BJ (cell line): ENCODE measurements at regions not wholly inside any gene's neighbourhood (a gene's known extent, or its start where the extent isn't known, plus 50 kb on each side); places are given as distances from the start of the nearest gene placed in this dataset.
A peak's percentile ranks its signal among the peaks of the same experiment; 100 is the strongest.

Experiments
- CTCF ChIA-PET: fragments of 350-600 bp; formaldehyde crosslinking; extraction: SDS; loops from one replicate; lab custom pipeline; 2021; ENCODE audit warnings: antibody characterized with exemption, inconsistent platforms; lab: Yijun Ruan, JAX
- POLR2A ChIA-PET: fragments of 300-600 bp; sonication (Branson Sonifier 250); formaldehyde crosslinking; extraction: SDS; loops from one replicate; lab custom pipeline; 2021; ENCODE audit warnings: antibody characterized with exemption; lab: Charles Lee
- DNase-seq: peaks from one replicate; pipeline ENCODE4 v3.0.0-alpha.2; 2011; ENCODE audit warnings: low read depth
- H3K27me3 ChIP-seq: 2 replicates; pipeline ENCODE4 v1.6.0; 2011; ENCODE audit warnings: low read length; ENCODE audit not compliant: control insufficient read depth, insufficient read depth
- H3K36me3 ChIP-seq: 2 replicates; pipeline ENCODE4 v1.5.1; 2011; ENCODE audit warnings: low read length; ENCODE audit not compliant: control insufficient read depth, insufficient read depth
- H3K4me3 ChIP-seq: 2 replicates; pipeline ENCODE4 v1.5.1; 2011; ENCODE audit warnings: low read depth, mild to moderate bottlenecking, control low read depth, low read length
- TF ChIP-seq, protein P1 (sequence below): IDR thresholded peaks from 2 replicates; pipeline ENCODE4 v1.5.1; 2011; ENCODE audit warnings: low read depth, mild to moderate bottlenecking, control low read depth, inconsistent platforms, low read length, moderate library complexity; ENCODE audit not compliant: insufficient read depth

DNA sequence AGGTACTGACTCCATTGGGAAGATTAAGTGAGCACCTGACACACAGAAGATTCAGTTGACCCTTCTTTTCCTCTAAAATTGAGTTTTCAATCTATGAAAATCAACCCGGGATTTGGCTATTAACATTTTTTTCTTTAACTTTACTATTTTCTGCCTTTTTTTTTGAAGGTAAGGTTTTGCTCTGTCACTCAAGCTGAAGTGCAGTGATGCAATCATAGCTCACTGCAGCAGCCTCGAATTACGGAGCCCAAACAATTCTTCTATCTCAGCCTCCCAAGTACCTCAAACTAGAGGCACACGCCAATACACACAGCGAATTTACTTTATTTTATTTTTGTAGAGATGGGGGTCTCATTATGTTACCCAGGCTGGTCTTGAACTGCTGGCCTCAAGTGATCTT, 1029.5 kb downstream of the MCTP2 start:
- H3K36me3 ChIP-seq, result no peaks in the 10 kb centered on the region
- no peak overlapping the region for H3K4me3 ChIP-seq
- TF ChIP-seq, protein P1, sequence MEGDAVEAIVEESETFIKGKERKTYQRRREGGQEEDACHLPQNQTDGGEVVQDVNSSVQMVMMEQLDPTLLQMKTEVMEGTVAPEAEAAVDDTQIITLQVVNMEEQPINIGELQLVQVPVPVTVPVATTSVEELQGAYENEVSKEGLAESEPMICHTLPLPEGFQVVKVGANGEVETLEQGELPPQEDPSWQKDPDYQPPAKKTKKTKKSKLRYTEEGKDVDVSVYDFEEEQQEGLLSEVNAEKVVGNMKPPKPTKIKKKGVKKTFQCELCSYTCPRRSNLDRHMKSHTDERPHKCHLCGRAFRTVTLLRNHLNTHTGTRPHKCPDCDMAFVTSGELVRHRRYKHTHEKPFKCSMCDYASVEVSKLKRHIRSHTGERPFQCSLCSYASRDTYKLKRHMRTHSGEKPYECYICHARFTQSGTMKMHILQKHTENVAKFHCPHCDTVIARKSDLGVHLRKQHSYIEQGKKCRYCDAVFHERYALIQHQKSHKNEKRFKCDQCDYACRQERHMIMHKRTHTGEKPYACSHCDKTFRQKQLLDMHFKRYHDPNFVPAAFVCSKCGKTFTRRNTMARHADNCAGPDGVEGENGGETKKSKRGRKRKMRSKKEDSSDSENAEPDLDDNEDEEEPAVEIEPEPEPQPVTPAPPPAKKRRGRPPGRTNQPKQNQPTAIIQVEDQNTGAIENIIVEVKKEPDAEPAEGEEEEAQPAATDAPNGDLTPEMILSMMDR, result no peak
- DNase-seq, result no peak
- CTCF ChIA-PET, result interaction anchor here (0.6 to 4.4 kb wide), 8 partner anchors 8 to 1067 kb away, joined by 3 to 17 read pairs (median 6); no protein-coding TSS in a partner anchor
- H3K27me3 ChIP-seq, result no peaks in the 10 kb centered on the region
- POLR2A ChIA-PET, result no interaction called here

DNA sequence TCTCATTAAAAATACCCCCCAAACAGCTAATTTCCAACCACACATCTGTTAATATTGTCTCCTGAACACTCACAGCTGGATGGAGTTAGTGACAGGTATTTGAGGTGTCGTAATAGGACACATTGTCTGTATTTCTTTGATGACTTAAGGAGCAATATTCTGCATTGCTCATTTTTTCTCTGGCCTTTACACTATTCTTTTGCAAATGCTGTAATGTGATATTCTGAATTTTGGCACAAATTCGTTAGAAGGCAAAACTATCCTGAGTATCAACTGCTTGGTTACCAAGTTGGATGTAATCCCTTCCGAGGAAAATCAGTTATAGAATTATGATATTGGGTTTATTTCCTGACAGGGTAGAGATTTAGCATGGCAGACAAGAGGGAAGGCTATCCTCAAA, 1030.2 kb downstream of the MCTP2 start:
- no peak for DNase-seq
- ChIA-PET CTCF (interaction anchor here (0.6 to 4.4 kb wide), 4 partner anchors 9 to 378 kb away, joined by 3 to 16 read pairs (median 6); no protein-coding TSS in a partner anchor), POLR2A (no interaction called here)
- TF ChIP-seq, protein P1, result no peak
- H3K27me3 ChIP-seq, result no peaks in the 10 kb centered on the region
- no peaks in the 10 kb centered on the region for H3K36me3 ChIP-seq
- H3K4me3 ChIP-seq, result no peak overlapping the region

DNA sequence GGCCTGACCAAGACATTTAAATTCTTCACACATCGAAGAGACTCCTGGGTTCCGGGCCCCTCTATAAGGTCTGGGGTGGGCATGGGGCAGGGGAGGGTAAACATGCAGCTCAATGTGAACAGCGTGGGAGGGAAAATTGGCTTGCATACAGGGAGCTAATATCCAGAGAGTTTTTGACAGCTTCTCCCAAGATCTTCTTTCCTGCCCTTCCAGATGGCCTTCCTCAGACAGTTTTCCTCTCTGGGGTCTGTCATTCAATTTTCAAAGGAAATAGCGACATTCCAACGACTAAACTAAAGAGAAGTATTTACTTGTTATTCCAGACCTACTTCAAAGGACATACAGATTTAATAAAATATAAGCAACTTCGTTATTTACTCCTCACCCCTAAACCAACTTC, 1030.6 kb downstream of the MCTP2 start:
- TF ChIP-seq, protein P1, result no peak
- H3K36me3 ChIP-seq, result no peaks in the 10 kb centered on the region
- no peaks in the 10 kb centered on the region for H3K27me3 ChIP-seq
- CTCF ChIA-PET, result interaction anchor here (1.9 to 4.4 kb wide), 2 partner anchors 9 to 237 kb away, joined by 4 to 16 read pairs; no protein-coding TSS in a partner anchor
- H3K4me3 ChIP-seq, result no peak overlapping the region
- POLR2A ChIA-PET, result no interaction called here
- no peak for DNase-seq

DNA sequence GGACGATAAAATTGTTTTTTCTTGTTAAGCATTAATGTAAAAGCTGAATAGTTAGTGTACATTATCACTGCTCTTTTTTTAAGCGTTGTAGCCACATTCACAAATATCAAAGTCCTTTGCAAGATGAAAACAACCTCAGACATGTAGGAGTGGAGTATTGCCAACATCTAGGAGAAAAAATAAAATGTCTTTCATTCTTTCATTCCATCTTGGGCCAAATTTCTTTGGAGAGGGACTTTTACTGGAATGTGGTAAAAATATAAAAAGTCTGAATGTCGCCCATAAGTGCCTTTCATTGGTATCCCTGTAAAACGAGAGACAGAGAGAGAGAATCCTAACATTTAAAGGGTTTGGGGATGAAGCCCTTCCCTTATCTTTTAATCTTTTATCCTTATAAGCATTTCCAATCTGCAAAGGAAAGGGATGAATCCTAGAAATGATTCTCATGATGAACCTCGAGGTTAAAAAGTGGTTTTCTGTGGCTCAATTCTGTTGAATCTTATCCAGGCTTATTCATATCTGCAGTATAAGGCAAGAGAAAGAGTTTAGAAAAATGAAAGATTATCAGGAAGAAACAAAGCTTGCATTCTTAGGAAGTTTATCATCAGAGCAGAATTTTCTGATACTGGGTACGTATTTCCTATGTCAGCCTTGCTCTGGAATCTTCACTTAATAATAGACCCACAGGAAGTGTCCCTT, 1031.7 kb downstream of the MCTP2 start:
- CTCF ChIA-PET, result interaction anchor here (0.6 to 4.4 kb wide), 4 partner anchors 10 to 609 kb away, joined by 3 to 16 read pairs (median 4); no protein-coding TSS in a partner anchor
- peak; percentile 70 for DNase-seq
- POLR2A ChIA-PET, result no interaction called here
- H3K27me3 ChIP-seq, result no peaks in the 10 kb centered on the region
- H3K36me3 ChIP-seq, result no peaks in the 10 kb centered on the region
- TF ChIP-seq, protein P1, result no peak
- no peak overlapping the region for H3K4me3 ChIP-seq

DNA sequence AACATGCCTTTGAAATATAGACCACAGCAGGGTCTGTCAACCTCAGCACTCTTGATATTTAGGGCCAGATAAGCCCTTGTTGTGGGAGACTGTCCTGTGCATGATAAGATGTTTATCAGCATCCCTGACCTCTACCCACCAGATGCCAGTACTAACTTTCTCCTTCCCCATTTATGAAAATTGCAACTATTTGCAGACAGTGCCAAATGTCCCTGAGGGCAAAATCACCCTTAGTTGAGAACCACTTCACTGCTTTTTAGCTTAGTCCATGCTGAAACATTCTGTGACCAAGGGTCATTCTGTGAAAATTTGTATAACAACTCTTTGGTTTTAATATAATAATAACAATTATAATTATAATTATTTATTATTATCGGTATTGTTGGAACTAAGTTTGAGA, 1032.4 kb downstream of the MCTP2 start:
- CTCF ChIA-PET, result interaction anchor here (0.6 to 4.4 kb wide), 3 partner anchors 239 to 609 kb away, joined by 3 to 16 read pairs (median 4); no protein-coding TSS in a partner anchor
- POLR2A ChIA-PET, result no interaction called here

More for the DNA sequence above, 1032.4 kb downstream of the MCTP2 start:
- TF ChIP-seq, protein P1, result no peak
- Histone ChIP-seq H3K36me3 (no peaks in the 10 kb centered on the region), H3K27me3 (no peaks in the 10 kb centered on the region), H3K4me3 (no peak overlapping the region)
- DNase-seq, result no peak
